ENCODE measurements at regions not wholly inside any gene's neighbourhood (a gene's known extent, or its start where the extent isn't known, plus 50 kb on each side); places are given as distances from the start of the nearest gene placed in this dataset.

GRCh38 chr17:72386619-72387237 lies 265.9 kb downstream of the SOX9 start:
- DNase-seq (ENCODE audit: low read depth in 4 of 4, low spot score in 1 of 4): no peak

GRCh38 chr17:72387487-72387886 lies 266.7 kb downstream of the SOX9 start:
- DNase-seq (ENCODE audit: low read depth in 4 of 4, low spot score in 1 of 4): no peak

GRCh38 chr17:72387969-72388368 lies 267.1 kb downstream of the SOX9 start:
- no peak for DNase-seq (ENCODE audit: low read depth in 4 of 4, low spot score in 1 of 4)

GRCh38 chr17:72388765-72389473 lies 268.1 kb downstream of the SOX9 start:
- no peak for DNase-seq (ENCODE audit: low read depth in 4 of 4, low spot score in 1 of 4)

- no peak for DNase-seq (ENCODE audit: low read depth in 4 of 4, low spot score in 1 of 4)
These were observed 270.1 kb downstream of the SOX9 start for GRCh38 chr17:72390675-72391508.

GRCh38 chr17:72392056-72393010 lies 271.5 kb downstream of the SOX9 start:
- DNase-seq (ENCODE audit: low read depth in 4 of 4, low spot score in 1 of 4): no peak

GRCh38 chr17:72393553-72393952 lies 272.7 kb downstream of the SOX9 start:
- DNase-seq (ENCODE audit: low read depth in 4 of 4, low spot score in 1 of 4): no peak

- DNase-seq (ENCODE audit: low read depth in 4 of 4, low spot score in 1 of 4): no peak
These were observed 273.7 kb downstream of the SOX9 start for GRCh38 chr17:72394531-72394930.

GRCh38 chr17:72396121-72396520 lies 275.3 kb downstream of the SOX9 start:
- DNase-seq (ENCODE audit: low read depth in 4 of 4, low spot score in 1 of 4): no peak

- DNase-seq (ENCODE audit: low read depth in 4 of 4, low spot score in 1 of 4): no peak
These were observed 276.4 kb downstream of the SOX9 start for GRCh38 chr17:72397223-72397667.

GRCh38 chr17:72397687-72398086 lies 276.9 kb downstream of the SOX9 start:
- no peak for DNase-seq (ENCODE audit: low read depth in 4 of 4, low spot score in 1 of 4)

- DNase-seq (ENCODE audit: low read depth in 4 of 4, low spot score in 1 of 4): no peak
These were observed 278.3 kb downstream of the SOX9 start for GRCh38 chr17:72399023-72399607.

GRCh38 chr17:72399608-72400487 lies 279.0 kb downstream of the SOX9 start:
- no peak for DNase-seq (ENCODE audit: low read depth in 4 of 4, low spot score in 1 of 4)

GRCh38 chr17:72400488-72400827 lies 279.6 kb downstream of the SOX9 start:
- no peak for DNase-seq (ENCODE audit: low read depth in 4 of 4, low spot score in 1 of 4)

- no peak for DNase-seq (ENCODE audit: low read depth in 4 of 4, low spot score in 1 of 4)
These were observed 280.0 kb downstream of the SOX9 start for GRCh38 chr17:72400863-72401262.

GRCh38 chr17:72401883-72402726 lies 281.3 kb downstream of the SOX9 start:
- no peak for DNase-seq (ENCODE audit: low read depth in 4 of 4, low spot score in 1 of 4)

GRCh38 chr17:72402727-72403210 lies 281.9 kb downstream of the SOX9 start:
- DNase-seq (ENCODE audit: low read depth in 4 of 4, low spot score in 1 of 4): no peak

GRCh38 chr17:72403713-72404209 lies 282.9 kb downstream of the SOX9 start:
- no peak for DNase-seq (ENCODE audit: low read depth in 4 of 4, low spot score in 1 of 4)
